IMR-90 (cell line): ENCODE measurements at regions not wholly inside any gene's neighbourhood (a gene's known extent, or its start where the extent isn't known, plus 50 kb on each side); places are given as distances from the start of the nearest gene placed in this dataset.

Experiments
- ATAC-seq: fragments of 200-7000 bp; cut with Tn5 transposase; 2 replicates; pipeline ENCODE4 v1.9.1; 2020; ENCODE audit warnings: low read depth, mild to moderate bottlenecking, moderate library complexity
- BruUV-seq: library from RNA; stranded (reverse); fragments of 400-500 nt; replicated peaks from 2 replicates; lab custom pipeline; 2021; lab: Mats Ljungman, UMichigan
- CTCF ChIA-PET: fragments of 300-600 bp; formaldehyde crosslinking; extraction: SDS; loops from one replicate; lab custom pipeline; 2021; ENCODE audit warnings: antibody characterized with exemption; lab: Yijun Ruan, JAX
- POLR2A ChIA-PET: fragments of 300-600 bp; sonication (Branson Sonifier 250); formaldehyde crosslinking; loops from one replicate; lab custom pipeline; 2022; ENCODE audit warnings: antibody characterized with exemption; ENCODE audit not compliant: unreplicated experiment; lab: Charles Lee
- DNase-seq: peaks from one replicate; pipeline ENCODE4 v3.0.0; 2013
- H2AFZ ChIP-seq: replicated peaks from 2 replicates; pipeline ENCODE3; 2013; ENCODE audit warnings: low read length, mild to moderate bottlenecking; ENCODE audit not compliant: poor library complexity
- H2AK5ac ChIP-seq: 2 replicates; pipeline ENCODE4 v1.6.1; 2013; ENCODE audit warnings: low read depth, low read length, inconsistent platforms
- H2AK9ac ChIP-seq: replicated peaks from 2 replicates; pipeline ENCODE3; 2013; ENCODE audit warnings: mild to moderate bottlenecking, low read depth, low read length, moderate library complexity; ENCODE audit not compliant: poor library complexity
- H2BK120ac ChIP-seq: 2 replicates; pipeline ENCODE4 v1.6.1; 2013; ENCODE audit warnings: low read depth, low read length, inconsistent platforms
- H2BK15ac ChIP-seq: 3 replicates; pipeline ENCODE4 v1.6.1; 2013; ENCODE audit warnings: low read depth, low read length, inconsistent platforms
- H2BK20ac ChIP-seq: 2 replicates; pipeline ENCODE4 v1.6.1; 2013; ENCODE audit warnings: low read depth, mild to moderate bottlenecking, inconsistent platforms, low read length, moderate library complexity
- H2BK5ac ChIP-seq: 2 replicates; pipeline ENCODE4 v1.6.1; 2013; ENCODE audit warnings: mild to moderate bottlenecking, low read depth, low read length, inconsistent platforms; ENCODE audit not compliant: poor library complexity, severe bottlenecking
- H3K14ac ChIP-seq: replicated peaks from 2 replicates; pipeline ENCODE4 v1.6.1; 2013; ENCODE audit warnings: low read depth, low read length, inconsistent platforms
- H3K18ac ChIP-seq: 2 replicates; pipeline ENCODE4 v1.6.1; 2013; ENCODE audit warnings: low read depth, low read length, control low read depth
- H3K23ac ChIP-seq: 2 replicates; pipeline ENCODE4 v1.6.1; 2013; ENCODE audit warnings: low read depth, low read length, inconsistent platforms
- H3K27ac ChIP-seq: 2 replicates; pipeline ENCODE4 v1.5.1; 2013; ENCODE audit warnings: mild to moderate bottlenecking, control low read depth, low read length; ENCODE audit not compliant: insufficient read depth
- H3K27me3 ChIP-seq: 2 replicates; pipeline ENCODE4 v1.6.1; 2013; ENCODE audit warnings: low read length; ENCODE audit not compliant: control insufficient read depth, insufficient read depth
- H3K36me3 ChIP-seq: 2 replicates; pipeline ENCODE4 v1.6.1; 2013; ENCODE audit warnings: low read length, mixed read lengths; ENCODE audit not compliant: control insufficient read depth, insufficient read depth
- H3K4ac ChIP-seq: 2 replicates; pipeline ENCODE4 v1.6.1; 2013; ENCODE audit warnings: low read depth, low read length, inconsistent platforms
- H3K4me1 ChIP-seq: 2 replicates; pipeline ENCODE4 v1.6.1; 2013; ENCODE audit warnings: low read length, mixed read lengths; ENCODE audit not compliant: control insufficient read depth, insufficient read depth
- H3K4me2 ChIP-seq: 2 replicates; pipeline ENCODE4 v1.6.1; 2013; ENCODE audit warnings: low read depth, mild to moderate bottlenecking, control low read depth, low read length, moderate library complexity
- H3K4me3 ChIP-seq: 2 replicates; pipeline ENCODE4 v1.5.1; 2013; ENCODE audit warnings: low read depth, mild to moderate bottlenecking, control low read depth, low read length, moderate library complexity; ENCODE audit not compliant: insufficient read depth
- H3K56ac ChIP-seq: 2 replicates; pipeline ENCODE4 v1.6.1; 2013; ENCODE audit warnings: low read length, inconsistent platforms; ENCODE audit not compliant: insufficient read depth; ENCODE audit errors: extremely low read depth
- H3K79me1 ChIP-seq, 2 experiments: 2 replicates each; pipeline ENCODE4 v1.6.1; 2013; ENCODE audit warnings: low read length in 2 of 2, inconsistent platforms in 1 of 2, low read depth in 1 of 2
- H3K9ac ChIP-seq: 2 replicates; pipeline ENCODE4 v1.6.1; 2013; ENCODE audit warnings: low read depth, low read length, control low read depth
- H3K9me1 ChIP-seq: 2 replicates; pipeline ENCODE4 v1.6.1; 2013; ENCODE audit warnings: low read length, inconsistent platforms; ENCODE audit not compliant: insufficient read depth
- H3K9me3 ChIP-seq: 2 replicates; pipeline ENCODE4 v1.6.1; 2013; ENCODE audit warnings: low read length; ENCODE audit not compliant: control insufficient read depth, insufficient read depth
- H4K20me1 ChIP-seq: 2 replicates; pipeline ENCODE4 v1.6.1; 2013; ENCODE audit warnings: low read length, inconsistent platforms; ENCODE audit not compliant: insufficient read depth
- H4K5ac ChIP-seq: 2 replicates; pipeline ENCODE4 v1.6.1; 2013; ENCODE audit warnings: mild to moderate bottlenecking, low read depth, low read length, control low read depth
- H4K8ac ChIP-seq, 2 experiments: 2 replicates each; pipeline ENCODE4 v1.6.1; 2013; ENCODE audit warnings: low read depth in 2 of 2, low read length in 2 of 2, control low read depth in 1 of 2, inconsistent platforms in 1 of 2
- H4K91ac ChIP-seq: 2 replicates; pipeline ENCODE4 v1.6.1; 2013; ENCODE audit warnings: low read depth, low read length, inconsistent platforms; ENCODE audit not compliant: insufficient read depth
- CEBPB ChIP-seq: IDR thresholded peaks from 2 replicates; pipeline ENCODE4 v1.6.1; 2012; ENCODE audit warnings: low read depth, low read length, improper control_type of control experiment
- CHD1 ChIP-seq: IDR thresholded peaks from 2 replicates; pipeline ENCODE4 v1.6.1; 2012; ENCODE audit warnings: low read depth, low read length, improper control_type of control experiment
- ELK1 ChIP-seq: fragments of 150-350 bp; IDR thresholded peaks from 2 replicates; pipeline ENCODE4 v1.6.1; 2016; ENCODE audit warnings: low read depth, mild to moderate bottlenecking, low read length, moderate library complexity, borderline replicate concordance
- FOS ChIP-seq: fragments of 150-350 bp; IDR thresholded peaks from 2 replicates; pipeline ENCODE4 v1.6.1; 2016; ENCODE audit warnings: low read depth, low read length
- MAFK ChIP-seq: IDR thresholded peaks from 2 replicates; pipeline ENCODE4 v1.6.1; 2012; ENCODE audit warnings: low read depth, low read length, improper control_type of control experiment
- MAZ ChIP-seq: IDR thresholded peaks from 2 replicates; pipeline ENCODE4 v1.6.1; 2012; ENCODE audit warnings: low read depth, mild to moderate bottlenecking, low read length, improper control_type of control experiment, moderate library complexity, borderline replicate concordance
- NFE2L2 ChIP-seq: fragments of 150-350 bp; IDR thresholded peaks from 2 replicates; pipeline ENCODE4 v1.6.1; 2016; ENCODE audit warnings: low read depth, mild to moderate bottlenecking, low read length
- POLR2A ChIP-seq: IDR thresholded peaks from 2 replicates; pipeline ENCODE4 v1.6.1; 2012; ENCODE audit warnings: mild to moderate bottlenecking, low read depth, low read length
- RCOR1 ChIP-seq: IDR thresholded peaks from 2 replicates; pipeline ENCODE4 v1.6.1; 2012; ENCODE audit warnings: mild to moderate bottlenecking, low read length, improper control_type of control experiment; ENCODE audit not compliant: insufficient replicate concordance
- SMC3 ChIP-seq: fragments of 150-350 bp; IDR thresholded peaks from 2 replicates; pipeline ENCODE4 v1.6.1; 2016; ENCODE audit warnings: low read depth, mild to moderate bottlenecking, antibody characterized with exemption, low read length, moderate library complexity
- USF2 ChIP-seq: fragments of 150-350 bp; IDR thresholded peaks from 2 replicates; pipeline ENCODE4 v1.6.1; 2017; ENCODE audit warnings: mild to moderate bottlenecking, antibody characterized with exemption, low read length, low read depth
- WGBS, 2 experiments: methylation state at CpG; one replicate each; pipeline versions ENCODE4 v1.1.5 to v1.1.7; 2013; ENCODE audit warnings: missing lambda C conversion rate in 2 of 2; ENCODE audit not compliant: insufficient read length in 1 of 2; ENCODE audit errors: extremely low coverage in 2 of 2; 5-methylcytosine and 5-hydroxymethylcytosine counted together
- dilution Hi-C: fragments of 300-500 bp; cut with HindIII; formaldehyde crosslinking; loops from one replicate; pipeline ENCODE4 v1.14.3; 2018; ENCODE audit warnings: low sequenced_read_pairs; ENCODE audit not compliant: unreplicated experiment
- in situ Hi-C: fragments of 300-500 bp; cut with MboI; formaldehyde crosslinking; loops from 3 replicates; pipeline ENCODE4 v1.14.3; 2019; ENCODE audit warnings: low sequenced_read_pairs, inconsistent platforms, mixed read lengths
- intact Hi-C: fragments of 100-400 bp; cut with micrococcal nuclease; formaldehyde crosslinking; loops from 2 replicates; pipeline ENCODE4 v1.10.0; 2022

- CTCF ChIA-PET: no interaction called here
- no peaks in the 10 kb centered on the region for H3K36me3 ChIP-seq
- H3K9me1 ChIP-seq: no peaks in the 10 kb centered on the region
- H2BK20ac ChIP-seq: no peak overlapping the region
- H4K91ac ChIP-seq: no peak overlapping the region
- H2BK5ac ChIP-seq: no peak overlapping the region
- no peak for ATAC-seq
- no peak overlapping the region for H3K56ac ChIP-seq
- H3K23ac ChIP-seq: no peak overlapping the region
- no peak overlapping the region for H3K4me2 ChIP-seq
- H2BK120ac ChIP-seq: no peak overlapping the region
- intact Hi-C loops: no loop called here
- no peak overlapping the region for H4K5ac ChIP-seq
- WGBS, 2 experiments: 58% methylated on average over 20 of the region's 34 CpGs; no CpG with 5 or more reads in 1 of the 2 experiments
- no peak overlapping the region for H2AK5ac ChIP-seq
- H3K18ac ChIP-seq: no peak overlapping the region
- no peak overlapping the region for H3K14ac ChIP-seq
- POLR2A ChIA-PET: no interaction called here
- H2AFZ ChIP-seq: no peak overlapping the region
- no peak for DNase-seq
- no peaks in the 10 kb centered on the region for H4K20me1 ChIP-seq
- no peak overlapping the region for H2AK9ac ChIP-seq
- H3K79me1 ChIP-seq: no peaks in the 10 kb centered on the region
- no peak overlapping the region for H3K4ac ChIP-seq
- no peak overlapping the region for H4K8ac ChIP-seq
- dilution Hi-C loops: no loop called here
- H3K27me3 ChIP-seq: peaks cover 11% of the 10 kb centered on the region; the same call in 1 of the 2 replicates
- no peaks in the 10 kb centered on the region for H3K4me1 ChIP-seq
- H3K4me3 ChIP-seq: no peak overlapping the region
- no peak overlapping the region for H2BK15ac ChIP-seq
- in situ Hi-C loops: no loop called here
- BruUV-seq: no TSS peak
- no peak for TF ChIP-seq MAZ
- no peak for TF ChIP-seq SMC3
- no peak for TF ChIP-seq ELK1
- no peak for TF ChIP-seq RCOR1
- no peak for TF ChIP-seq NFE2L2
- no peak for TF ChIP-seq USF2
- TF ChIP-seq MAFK: no peak
- TF ChIP-seq FOS: no peak
- TF ChIP-seq POLR2A: no peak
- no peak for TF ChIP-seq CEBPB
- no peak for TF ChIP-seq CHD1
- H3K9ac ChIP-seq: no peak overlapping the region
- H3K9me3 ChIP-seq: peaks cover 17% of the 10 kb centered on the region; the same call in 1 of the 2 replicates
- H3K27ac ChIP-seq: no peak overlapping the region
These were observed 59.2 kb downstream of the FOXL3 start for GRCh38 chr7:348962-349743.
